ENCODE measurements at regions not wholly inside any gene's neighbourhood (a gene's known extent, or its start where the extent isn't known, plus 50 kb on each side); places are given as distances from the start of the nearest gene placed in this dataset.

GRCh38 chr2:42901076-42901640 lies 108.8 kb upstream of the HAAO start:
- intact Hi-C loops (cut with DNase I, micrococcal nuclease) = no loop called here
- DNase-seq (no peak), ATAC-seq (no peak)
- H3K9me3 ChIP-seq = no peaks in the 10 kb centered on the region
- H3K4me3 ChIP-seq = no peak overlapping the region
- H3K36me3 ChIP-seq (ENCODE audit: low read depth) = no peaks in the 10 kb centered on the region
- TF ChIP-seq CTCF (IDR thresholded peaks at IDR 0.05) = no peak
- H3K4me1 ChIP-seq (ENCODE audit: low read depth) = peaks cover 10% of the 10 kb centered on the region

GRCh38 chr2:42900289-42900891 lies 108.0 kb upstream of the HAAO start:
- Histone ChIP-seq H3K4me1 (ENCODE audit: low read depth) (peaks cover 2% of the 10 kb centered on the region), H3K4me3 (no peak overlapping the region), H3K36me3 (ENCODE audit: low read depth) (no peaks in the 10 kb centered on the region), H3K9me3 (no peaks in the 10 kb centered on the region)
- no peak for ATAC-seq
- intact Hi-C loops (cut with DNase I, micrococcal nuclease) = no loop called here
- no peak for DNase-seq
- TF ChIP-seq CTCF (IDR thresholded peaks at IDR 0.05) = no peak

- intact Hi-C loops (cut with DNase I, micrococcal nuclease) = no loop called here
- no peak for ATAC-seq
Observed at GRCh38 chr2:42897358-42897757, 105.0 kb upstream of the HAAO start.

GRCh38 chr2:42895791-42896135 lies 103.4 kb upstream of the HAAO start:
- no peaks in the 10 kb centered on the region for H3K36me3 ChIP-seq (ENCODE audit: low read depth)
- H3K9me3 ChIP-seq = no peaks in the 10 kb centered on the region
- no peak for TF ChIP-seq CTCF (IDR thresholded peaks at IDR 0.05)
- DNase-seq = no peak
- no peak for ATAC-seq
- H3K4me3 ChIP-seq = no peak overlapping the region
- intact Hi-C loops (cut with DNase I, micrococcal nuclease) = no loop called here
- H3K4me1 ChIP-seq (ENCODE audit: low read depth) = no peaks in the 10 kb centered on the region

More at GRCh38 chr2:42897358-42897757, 105.0 kb upstream of the HAAO start:
- Histone ChIP-seq H3K9me3 (no peaks in the 10 kb centered on the region), H3K36me3 (ENCODE audit: low read depth) (no peaks in the 10 kb centered on the region), H3K4me3 (no peak overlapping the region), H3K4me1 (ENCODE audit: low read depth) (no peaks in the 10 kb centered on the region)
- TF ChIP-seq CTCF (IDR thresholded peaks at IDR 0.05) = no peak
- DNase-seq = no peak

- no peak for ATAC-seq
- Histone ChIP-seq H3K4me1 (ENCODE audit: low read depth) (no peaks in the 10 kb centered on the region), H3K36me3 (ENCODE audit: low read depth) (no peaks in the 10 kb centered on the region), H3K4me3 (no peak overlapping the region), H3K9me3 (no peaks in the 10 kb centered on the region)
- no peak for DNase-seq
- TF ChIP-seq CTCF (IDR thresholded peaks at IDR 0.05) = no peak
- intact Hi-C loops (cut with DNase I, micrococcal nuclease) = no loop called here
Observed at GRCh38 chr2:42895134-42895790, 102.9 kb upstream of the HAAO start.
